Activated naive CD4-positive, alpha-beta T cell treated with anti-CD3 and anti-CD28 coated beads, Interleukin-2, amount 10 ng/mL, durations not matched to agents 7 days and 5 days (primary cell): ENCODE measurements at regions not wholly inside any gene's neighbourhood (a gene's known extent, or its start where the extent isn't known, plus 50 kb on each side); places are given as distances from the start of the nearest gene placed in this dataset.
"Not testable (repeated sequence)": the region's sequence is repeated elsewhere in the genome, so short reads cannot be mapped to it uniquely, and the experiment has no call there.

Source experiments
- CTCF ChIA-PET: fragments of 350-600 bp; sonication (Branson Sonifier 250); formaldehyde crosslinking; loops from one replicate; lab custom pipeline; 2021; ENCODE audit warnings: antibody characterized with exemption; lab: Charles Lee
- DNase-seq: peaks from one replicate; pipeline ENCODE4 v3.0.0-alpha.2; 2020
- H3K27ac Mint-ChIP-seq: one replicate; pipeline ENCODE4 v1.8.0; 2021; ENCODE audit warnings: mild to moderate bottlenecking, moderate library complexity, mixed read lengths
- H3K27me3 Mint-ChIP-seq: one replicate; pipeline ENCODE4 v1.8.0; 2021; ENCODE audit warnings: mild to moderate bottlenecking, mixed read lengths
- H3K36me3 Mint-ChIP-seq: one replicate; pipeline ENCODE4 v1.8.0; 2021; ENCODE audit warnings: mixed read lengths
- H3K4me1 Mint-ChIP-seq: one replicate; pipeline ENCODE4 v1.8.0; 2021; ENCODE audit warnings: mixed read lengths
- H3K4me3 Mint-ChIP-seq: one replicate; pipeline ENCODE4 v1.8.0; 2021; ENCODE audit warnings: mild to moderate bottlenecking, moderate library complexity, mixed read lengths
- H3K9me3 Mint-ChIP-seq: one replicate; pipeline ENCODE4 v1.8.0; 2021; ENCODE audit warnings: mixed read lengths

DNA sequence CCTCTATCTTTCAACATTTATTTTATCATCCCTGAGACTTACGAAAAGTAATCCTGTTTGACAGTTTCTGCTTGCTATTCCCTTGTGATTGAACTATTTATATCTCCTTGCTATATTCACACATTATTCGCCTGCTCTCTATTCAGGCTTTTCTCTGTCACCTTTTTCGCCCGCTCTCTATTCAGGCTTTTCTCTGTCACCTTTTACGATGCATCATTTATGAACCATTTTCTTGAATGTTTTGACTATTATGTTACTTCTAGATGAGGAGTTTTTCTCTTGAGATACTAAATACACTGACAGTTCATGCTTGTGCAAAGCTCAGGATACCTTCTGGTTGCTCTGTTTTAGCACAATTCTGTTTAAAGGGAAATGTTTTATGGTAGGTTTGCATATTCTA is 143.3 kb upstream of the VSTM2A start:
- H3K36me3 Mint-ChIP-seq, result no peaks in the 10 kb centered on the region

DNA sequence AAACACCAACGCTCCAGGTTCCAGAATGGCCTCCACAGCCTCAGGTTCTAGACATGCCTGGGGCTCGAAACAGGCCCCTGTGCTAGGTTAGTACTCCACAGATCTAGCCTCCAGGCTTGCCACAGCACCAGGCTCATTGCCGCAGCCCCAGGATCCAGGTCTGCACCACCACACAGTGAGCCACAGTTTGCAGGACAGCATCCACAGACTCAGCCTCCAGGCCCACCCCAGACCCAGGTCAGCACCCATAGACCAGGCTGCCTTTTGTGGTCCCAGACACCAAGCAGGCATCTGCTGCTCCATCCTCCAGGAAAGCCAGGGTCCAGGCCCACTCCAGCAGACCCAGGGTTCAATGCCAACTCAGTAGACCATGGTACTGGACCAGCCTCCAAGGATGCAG is 132.3 kb upstream of the VSTM2A start:
- Mint-ChIP-seq H3K9me3 (peaks cover 22% of the 10 kb centered on the region), H3K27me3 (no peaks in the 10 kb centered on the region), H3K4me1 (no peaks in the 10 kb centered on the region), H3K36me3 (no peaks in the 10 kb centered on the region), H3K4me3 (no peak overlapping the region), H3K27ac (no peak overlapping the region)
- DNase-seq, result no peak
- CTCF ChIA-PET, result no interaction called here

More for the DNA sequence above, 143.3 kb upstream of the VSTM2A start:
- DNase-seq, result no peak
- H3K4me1 Mint-ChIP-seq, result no peaks in the 10 kb centered on the region
- H3K27ac Mint-ChIP-seq, result no peak overlapping the region
- peaks cover 7% of the 10 kb centered on the region for H3K9me3 Mint-ChIP-seq
- H3K27me3 Mint-ChIP-seq, result no peaks in the 10 kb centered on the region
- no peak overlapping the region for H3K4me3 Mint-ChIP-seq
- CTCF ChIA-PET, result no interaction called here

DNA sequence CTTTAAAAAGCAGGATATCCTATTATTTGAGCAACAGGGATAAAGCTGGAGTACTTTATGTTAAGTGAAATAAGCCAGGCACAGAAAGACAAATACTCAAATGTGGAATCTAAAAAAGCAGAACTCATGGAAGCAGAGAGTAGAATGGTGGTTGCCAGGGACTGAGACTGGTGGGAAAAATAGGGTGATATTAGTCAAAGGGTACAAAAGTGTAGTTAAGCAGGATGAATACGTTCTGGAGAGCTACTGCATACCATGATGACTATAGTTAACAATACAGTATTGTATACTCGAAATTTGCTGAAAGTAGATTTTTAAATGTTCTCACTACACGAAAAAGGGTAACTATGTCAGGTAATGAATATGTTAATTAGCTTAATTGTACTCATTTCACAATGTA is 125.5 kb upstream of the VSTM2A start:
- H3K4me3 Mint-ChIP-seq, result no peak overlapping the region
- H3K9me3 Mint-ChIP-seq, result peaks cover 15% of the 10 kb centered on the region
- H3K27me3 Mint-ChIP-seq, result no peaks in the 10 kb centered on the region
- H3K36me3 Mint-ChIP-seq, result no peaks in the 10 kb centered on the region
- H3K27ac Mint-ChIP-seq, result no peak overlapping the region
- CTCF ChIA-PET, result no interaction called here
- DNase-seq, result no peak
- no peaks in the 10 kb centered on the region for H3K4me1 Mint-ChIP-seq

DNA sequence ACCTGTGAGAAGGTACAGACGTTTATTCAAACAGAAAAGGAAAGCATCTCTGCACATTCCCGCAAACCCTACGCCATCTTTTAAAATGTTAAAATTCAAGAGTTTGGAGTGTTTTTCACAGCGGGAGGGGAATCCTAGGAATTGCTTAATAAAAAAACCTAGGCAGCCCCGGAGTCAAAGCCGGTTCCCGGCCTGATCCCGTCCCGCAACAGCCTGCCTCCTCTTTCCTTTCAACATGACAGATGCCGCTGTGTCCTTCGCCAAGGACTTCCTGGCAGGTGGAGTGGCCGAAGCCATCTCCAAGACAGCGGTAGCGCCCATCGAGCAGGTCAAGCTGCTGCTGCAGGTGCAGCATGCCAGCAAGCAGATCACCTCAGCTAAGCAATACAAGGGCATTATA is 123.0 kb upstream of the VSTM2A start:
- Mint-ChIP-seq H3K9me3 (peaks cover 12% of the 10 kb centered on the region), H3K27me3 (no peaks in the 10 kb centered on the region), H3K27ac (no peak overlapping the region), H3K4me3 (no peak overlapping the region), H3K4me1 (no peaks in the 10 kb centered on the region), H3K36me3 (no peaks in the 10 kb centered on the region)
- no peak for DNase-seq
- CTCF ChIA-PET, result no interaction called here

DNA sequence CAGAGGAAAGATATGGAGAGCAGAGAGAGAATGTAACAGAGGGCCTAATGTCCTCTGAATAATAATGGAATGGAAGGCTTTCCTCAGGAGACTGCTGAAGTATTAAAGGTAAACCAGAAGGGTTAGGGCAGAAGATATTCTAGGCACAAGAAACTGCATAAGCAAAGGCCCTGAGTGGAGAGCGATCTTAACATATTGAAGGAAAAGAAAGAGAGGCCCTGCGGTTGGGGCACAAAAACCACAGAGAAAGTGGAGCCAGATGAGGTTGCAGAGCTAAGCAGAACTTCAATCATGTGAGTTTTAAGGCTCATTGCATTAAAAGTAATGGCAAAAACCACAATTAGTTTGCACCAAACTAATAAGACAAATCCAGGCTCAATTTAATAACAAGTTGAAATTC is 115.8 kb upstream of the VSTM2A start:
- no peak for DNase-seq
- CTCF ChIA-PET, result no interaction called here
- H3K4me3 Mint-ChIP-seq, result no peak overlapping the region
- H3K27me3 Mint-ChIP-seq, result no peaks in the 10 kb centered on the region
- no peaks in the 10 kb centered on the region for H3K4me1 Mint-ChIP-seq
- peaks cover 15% of the 10 kb centered on the region for H3K9me3 Mint-ChIP-seq
- no peak overlapping the region for H3K27ac Mint-ChIP-seq
- no peaks in the 10 kb centered on the region for H3K36me3 Mint-ChIP-seq

DNA sequence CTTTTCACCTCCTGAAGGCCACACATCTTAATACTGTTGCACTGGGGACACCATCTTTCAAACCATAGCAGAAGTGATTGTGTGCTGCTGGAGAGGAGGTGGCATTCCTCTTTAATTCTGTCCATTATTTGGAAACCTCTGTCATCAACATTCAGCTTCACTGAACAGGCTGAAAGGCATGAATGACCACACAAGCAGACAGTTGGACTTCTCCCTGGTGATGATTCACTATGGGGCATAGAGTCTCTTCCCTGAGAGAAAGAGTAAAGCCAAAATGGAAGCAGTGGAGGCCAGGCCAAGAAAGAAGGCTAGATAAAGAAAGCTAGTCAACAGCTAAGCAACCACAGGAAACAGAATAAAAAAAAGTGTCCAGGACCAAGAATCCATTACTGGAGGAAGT is 113.1 kb upstream of the VSTM2A start:
- H3K27me3 Mint-ChIP-seq, result no peaks in the 10 kb centered on the region
- no peak overlapping the region for H3K27ac Mint-ChIP-seq
- no peaks in the 10 kb centered on the region for H3K4me1 Mint-ChIP-seq
- CTCF ChIA-PET, result no interaction called here
- H3K36me3 Mint-ChIP-seq, result no peaks in the 10 kb centered on the region
- H3K4me3 Mint-ChIP-seq, result no peak overlapping the region
- H3K9me3 Mint-ChIP-seq, result peaks cover 20% of the 10 kb centered on the region
- DNase-seq, result no peak

DNA sequence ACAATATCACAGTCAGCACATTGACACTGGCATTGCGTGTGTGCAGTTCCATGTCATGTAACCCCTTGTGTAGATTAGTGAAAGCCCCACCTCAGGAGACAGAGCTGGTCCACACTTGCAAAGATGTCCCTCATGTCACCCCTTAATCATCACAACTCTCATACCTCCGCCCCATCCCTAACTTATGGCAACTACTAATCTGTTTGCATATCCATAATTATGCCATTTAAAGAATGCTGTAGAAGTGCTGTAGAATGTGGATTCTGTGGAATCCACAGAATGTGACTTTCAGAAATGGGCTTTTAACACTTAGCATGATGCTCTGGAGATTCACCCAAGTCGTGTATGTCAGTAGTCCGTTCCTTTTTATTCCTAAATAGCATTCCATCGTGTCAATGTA is 102.8 kb upstream of the VSTM2A start:
- Mint-ChIP-seq H3K9me3 (peaks cover 17% of the 10 kb centered on the region), H3K4me3 (no peak overlapping the region), H3K36me3 (no peaks in the 10 kb centered on the region), H3K4me1 (no peaks in the 10 kb centered on the region), H3K27ac (no peak overlapping the region), H3K27me3 (no peaks in the 10 kb centered on the region)
- CTCF ChIA-PET, result no interaction called here
- no peak for DNase-seq

DNA sequence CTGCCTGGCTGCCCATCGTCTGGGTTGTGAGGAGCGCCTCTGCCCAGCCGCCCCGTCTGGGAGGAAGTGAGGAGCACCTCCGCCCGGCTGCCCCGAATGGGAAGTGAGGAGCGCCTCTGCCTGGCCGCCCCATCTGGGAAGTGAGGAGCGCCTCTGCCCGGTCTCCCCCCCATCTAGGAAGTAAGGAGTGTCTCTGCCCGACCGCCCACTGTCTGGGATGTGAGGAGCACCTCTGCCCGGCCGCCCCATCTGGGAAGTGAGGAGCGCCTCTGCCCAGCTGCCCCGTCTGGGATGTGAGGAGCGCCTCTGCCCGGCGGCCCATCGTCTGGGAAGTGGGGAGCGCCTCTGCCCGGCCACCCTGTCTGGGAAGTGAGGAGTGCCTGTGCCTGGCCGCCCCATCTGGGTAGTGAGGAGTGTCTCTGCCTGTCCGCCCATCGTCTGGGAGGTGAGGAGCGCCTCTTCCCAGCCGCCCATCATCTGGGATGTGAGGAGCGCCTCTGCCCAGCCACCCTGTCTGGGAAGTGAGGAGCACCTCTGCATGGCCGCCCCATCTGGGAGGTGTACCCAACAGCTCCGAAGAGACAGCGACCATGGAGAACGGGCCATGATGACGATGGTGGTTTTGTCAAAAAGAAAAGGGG is 98.0 kb upstream of the VSTM2A start:
- H3K9me3 Mint-ChIP-seq, result peaks cover 14% of the 10 kb centered on the region
- H3K27me3 Mint-ChIP-seq, H3K4me3 Mint-ChIP-seq, DNase-seq, H3K36me3 Mint-ChIP-seq, CTCF ChIA-PET, H3K4me1 Mint-ChIP-seq, H3K27ac Mint-ChIP-seq: not testable (repeated sequence)

DNA sequence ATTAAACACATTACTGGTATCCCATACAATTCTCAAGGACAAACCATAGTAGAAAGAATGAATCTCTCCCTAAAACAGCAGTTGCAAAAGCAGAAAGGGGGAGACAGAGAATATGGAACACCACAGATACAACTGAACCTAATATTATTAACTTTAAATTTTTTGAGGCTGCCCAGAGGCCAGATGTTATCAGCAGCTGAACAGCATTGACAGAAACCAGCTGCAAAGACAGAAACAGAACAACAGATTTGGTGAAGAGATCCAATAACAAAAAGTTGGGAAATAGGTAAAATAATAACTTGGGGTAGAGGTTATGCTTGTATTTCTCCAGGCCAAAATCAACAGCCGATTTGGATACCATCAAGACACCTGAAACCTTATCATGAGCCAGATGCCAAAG is 89.0 kb upstream of the VSTM2A start:
- CTCF ChIA-PET, H3K4me3 Mint-ChIP-seq, H3K27ac Mint-ChIP-seq, H3K4me1 Mint-ChIP-seq, H3K36me3 Mint-ChIP-seq, DNase-seq, H3K27me3 Mint-ChIP-seq: not testable (repeated sequence)
- H3K9me3 Mint-ChIP-seq, result peaks cover 33% of the 10 kb centered on the region

DNA sequence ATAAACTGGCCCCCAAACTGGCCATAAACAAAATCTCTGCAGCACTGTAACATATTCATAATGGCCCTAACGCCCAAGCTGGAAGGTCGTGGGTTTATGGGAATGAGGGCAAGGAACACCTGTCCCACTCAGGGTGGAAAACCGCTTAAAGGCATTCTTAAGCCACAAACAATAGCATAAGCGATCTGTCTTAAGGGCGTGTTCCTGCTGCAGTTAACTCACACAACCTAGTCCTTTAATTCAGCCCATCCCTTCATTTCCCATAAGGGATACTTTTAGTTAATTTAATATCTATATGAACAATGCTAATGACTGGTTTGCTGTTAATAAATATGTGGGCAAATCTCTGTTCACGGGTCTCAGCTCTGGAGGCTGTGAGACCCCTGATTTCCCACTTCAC is 87.5 kb upstream of the VSTM2A start:
- H3K4me1 Mint-ChIP-seq, CTCF ChIA-PET, H3K4me3 Mint-ChIP-seq, H3K27ac Mint-ChIP-seq, H3K36me3 Mint-ChIP-seq, H3K27me3 Mint-ChIP-seq, DNase-seq: not testable (repeated sequence)
- H3K9me3 Mint-ChIP-seq, result peaks cover 40% of the 10 kb centered on the region

DNA sequence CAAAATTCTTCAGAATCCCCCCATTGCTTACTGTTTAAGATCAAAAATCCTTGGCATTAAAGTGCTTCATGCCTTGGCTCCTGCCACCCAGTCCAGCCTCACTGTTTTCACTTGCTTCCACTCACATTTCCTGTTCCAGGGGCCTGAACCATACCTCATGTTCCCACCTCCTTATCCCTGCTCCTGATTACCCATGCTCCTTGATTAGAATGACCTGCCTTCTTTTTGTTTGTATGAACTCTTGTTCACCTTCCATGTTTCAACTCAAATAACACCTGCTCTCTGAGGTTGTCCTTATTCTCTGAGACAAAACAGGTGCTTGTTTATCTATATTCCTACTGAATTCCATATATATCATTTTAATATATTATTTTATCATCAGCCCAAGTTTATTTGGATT is 77.1 kb upstream of the VSTM2A start:
- Mint-ChIP-seq H3K27ac (no peak overlapping the region), H3K4me3 (no peak overlapping the region), H3K9me3 (peaks cover 16% of the 10 kb centered on the region), H3K4me1 (no peaks in the 10 kb centered on the region), H3K36me3 (no peaks in the 10 kb centered on the region), H3K27me3 (no peaks in the 10 kb centered on the region)
- CTCF ChIA-PET, result no interaction called here
- no peak for DNase-seq

DNA sequence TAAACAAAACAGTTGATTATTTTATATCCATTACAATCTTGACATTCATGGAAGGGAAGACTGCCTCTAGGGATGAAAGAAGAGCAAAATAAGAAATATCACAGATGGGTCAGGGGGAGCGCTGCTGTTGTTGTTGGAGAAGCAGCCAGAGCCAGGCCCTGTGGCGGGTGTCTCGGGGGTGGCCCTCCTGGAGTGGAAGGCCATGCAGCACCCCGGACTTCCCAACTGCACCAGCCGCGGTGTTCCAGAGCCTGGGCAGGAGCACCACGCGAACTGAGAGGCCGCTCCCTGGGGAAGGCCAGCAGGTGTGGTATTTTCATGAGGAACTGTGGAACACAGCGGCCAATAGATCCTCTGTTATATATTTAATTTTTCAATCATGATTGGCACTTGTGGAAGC is 72.4 kb upstream of the VSTM2A start:
- Mint-ChIP-seq H3K4me3 (no peak overlapping the region), H3K27me3 (no peaks in the 10 kb centered on the region), H3K36me3 (no peaks in the 10 kb centered on the region), H3K9me3 (peaks cover 30% of the 10 kb centered on the region), H3K4me1 (no peaks in the 10 kb centered on the region), H3K27ac (no peak overlapping the region)
- DNase-seq, result no peak
- CTCF ChIA-PET, result no interaction called here

DNA sequence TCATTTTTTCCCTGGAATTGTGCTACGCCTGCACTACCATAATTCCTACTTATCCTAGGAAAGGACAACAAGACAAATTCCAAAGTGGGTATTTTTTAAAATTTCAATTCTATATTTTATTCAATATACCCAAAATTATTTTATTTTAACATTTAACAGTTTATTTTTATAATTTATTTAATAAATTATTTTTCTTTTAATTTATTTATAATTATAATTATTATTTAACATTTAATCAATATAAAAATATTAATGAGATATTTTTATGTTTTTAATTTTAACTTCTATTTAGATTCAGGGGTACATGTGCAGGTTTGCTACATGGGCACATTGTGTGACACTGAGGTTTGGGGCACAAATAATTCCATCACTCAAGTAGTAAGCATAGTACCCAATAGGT is 65.6 kb upstream of the VSTM2A start:
- no peaks in the 10 kb centered on the region for H3K4me1 Mint-ChIP-seq
- no peaks in the 10 kb centered on the region for H3K36me3 Mint-ChIP-seq
- no peaks in the 10 kb centered on the region for H3K27me3 Mint-ChIP-seq
- no peak overlapping the region for H3K4me3 Mint-ChIP-seq
- H3K27ac Mint-ChIP-seq, result no peak overlapping the region
- DNase-seq, result no peak
- CTCF ChIA-PET, result no interaction called here
- H3K9me3 Mint-ChIP-seq, result peaks cover 7% of the 10 kb centered on the region

DNA sequence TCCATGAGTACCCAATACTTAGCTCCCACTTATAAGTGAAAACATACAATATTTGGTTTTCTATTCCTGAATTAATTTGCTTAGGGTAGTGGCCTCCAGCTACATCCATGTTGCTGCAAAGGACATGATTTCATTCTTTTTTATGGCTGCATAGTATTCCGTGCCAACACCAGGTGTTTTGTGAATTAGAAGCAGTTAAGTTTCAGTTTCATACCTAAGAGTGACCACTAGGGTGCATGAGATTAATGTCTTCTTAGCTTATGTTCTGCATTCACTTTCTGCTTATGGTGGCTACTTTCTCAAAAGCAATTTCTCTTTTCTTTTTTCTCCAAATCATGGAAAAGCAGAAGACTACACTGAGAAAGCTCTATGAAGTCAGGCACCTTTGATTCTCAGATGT is 65.1 kb upstream of the VSTM2A start:
- H3K36me3 Mint-ChIP-seq, result no peaks in the 10 kb centered on the region
- H3K9me3 Mint-ChIP-seq, result peaks cover 3% of the 10 kb centered on the region
- CTCF ChIA-PET, result no interaction called here
- no peaks in the 10 kb centered on the region for H3K4me1 Mint-ChIP-seq
- DNase-seq, result no peak
- H3K27me3 Mint-ChIP-seq, result no peaks in the 10 kb centered on the region
- no peak overlapping the region for H3K4me3 Mint-ChIP-seq
- no peak overlapping the region for H3K27ac Mint-ChIP-seq

DNA sequence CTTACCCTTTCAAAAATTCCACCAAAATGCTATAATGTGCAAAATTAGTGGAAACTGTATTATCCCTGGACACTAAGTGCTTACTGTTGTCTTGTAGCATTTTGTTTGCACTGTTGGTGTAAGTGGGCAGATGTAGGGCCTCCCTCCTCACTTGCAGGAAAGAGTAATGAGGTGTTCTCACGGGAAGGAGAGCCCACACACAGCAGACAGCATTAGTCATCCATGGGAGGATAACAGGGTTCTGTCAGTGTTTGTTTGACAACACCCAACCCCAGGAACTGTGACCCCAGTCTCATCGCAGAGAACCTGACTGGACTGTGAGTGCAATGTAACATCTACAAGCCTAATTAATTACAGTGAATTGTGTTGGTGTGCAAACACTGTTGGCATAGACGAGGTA is 58.7 kb upstream of the VSTM2A start:
- Mint-ChIP-seq H3K36me3 (no peaks in the 10 kb centered on the region), H3K4me1 (no peaks in the 10 kb centered on the region), H3K27ac (no peak overlapping the region), H3K27me3 (no peaks in the 10 kb centered on the region), H3K9me3 (peaks cover 10% of the 10 kb centered on the region), H3K4me3 (no peak overlapping the region)
- CTCF ChIA-PET, result no interaction called here
- DNase-seq, result no peak

DNA sequence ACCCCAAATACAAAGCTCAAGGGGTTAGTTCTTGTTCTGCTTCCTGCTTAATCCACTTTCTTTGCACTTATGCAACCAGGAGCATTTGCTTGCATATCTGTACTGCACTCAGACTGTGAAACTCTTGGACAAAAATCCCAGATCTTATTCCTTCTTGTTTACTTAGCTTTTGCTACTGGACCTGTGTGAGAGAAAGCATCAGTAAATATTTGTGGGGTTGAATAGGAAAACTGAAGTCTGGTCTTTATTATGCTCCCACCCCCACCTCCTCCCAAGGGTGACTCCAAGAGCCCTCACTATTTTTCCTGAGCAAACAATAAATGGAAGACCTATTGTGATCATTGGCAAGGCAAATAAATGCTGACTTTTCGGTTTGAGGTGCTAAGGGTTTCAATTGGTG is 57.1 kb upstream of the VSTM2A start:
- Mint-ChIP-seq H3K4me1 (no peaks in the 10 kb centered on the region), H3K36me3 (no peaks in the 10 kb centered on the region), H3K4me3 (no peak overlapping the region), H3K9me3 (peaks cover 15% of the 10 kb centered on the region), H3K27me3 (no peaks in the 10 kb centered on the region), H3K27ac (no peak overlapping the region)
- CTCF ChIA-PET, result no interaction called here
- DNase-seq, result no peak
